ENCODE measurements at regions not wholly inside any gene's neighbourhood (a gene's known extent, or its start where the extent isn't known, plus 50 kb on each side); places are given as distances from the start of the nearest gene placed in this dataset.

DNA sequence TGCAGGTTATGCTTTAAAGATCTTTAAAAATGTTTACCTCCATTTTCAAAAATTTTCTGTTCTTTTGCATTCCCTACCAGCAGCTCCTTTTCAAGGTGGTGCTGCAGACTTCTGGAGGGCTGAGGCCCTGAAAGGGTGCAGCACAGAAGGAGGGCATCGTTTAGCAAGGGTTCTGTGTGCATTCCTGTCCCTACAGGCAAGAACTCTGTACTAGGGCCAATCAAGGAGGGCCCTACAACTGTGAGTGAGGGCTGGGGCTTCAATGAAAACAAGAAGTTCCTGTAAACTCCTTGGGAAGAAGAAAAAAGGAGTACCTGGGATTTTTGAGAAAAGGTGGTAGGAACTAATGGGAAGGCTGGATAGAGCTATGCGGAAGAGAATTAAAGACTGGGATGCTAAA, 50.7 kb upstream of the CSRP2 start:
- no peak for DNase-seq
- Histone ChIP-seq H3K9ac (ENCODE audit: low read depth in 2 of 2, low read length in 2 of 2) (no peak overlapping the region), H3K9me3 (no peaks in the 10 kb centered on the region), H3K27ac (no peak overlapping the region), H3K4me3 (no peak overlapping the region), H3K27me3 (no peaks in the 10 kb centered on the region), H3K4me1 (no peaks in the 10 kb centered on the region), H3K36me3 (no peaks in the 10 kb centered on the region)
- TF ChIP-seq CTCF (IDR thresholded peaks at IDR 0.05) = no peak
- intact Hi-C loops (cut with DNase I) = loop anchor here (5.0 kb wide), 1 partner anchor 312 kb away; no protein-coding TSS in a partner anchor
